GM12878 (cell line): ENCODE measurements at regions not wholly inside any gene's neighbourhood (a gene's known extent, or its start where the extent isn't known, plus 50 kb on each side); places are given as distances from the start of the nearest gene placed in this dataset.

Experiments
- BACH1 ChIP-seq: fragments of 450-650 bp; IDR thresholded peaks from 2 replicates; pipeline ENCODE4 v1.6.1; 2017; ENCODE audit warnings: mild to moderate bottlenecking, borderline replicate concordance
- HDAC6 ChIP-seq: fragments of 200-600 bp; sonication (generic); IDR thresholded peaks from one replicate; pipeline ENCODE4 v1.8.0; 2017; ENCODE audit warnings: antibody characterized with exemption; ENCODE audit not compliant: unreplicated experiment
- JUND ChIP-seq: IDR thresholded peaks from 2 replicates; pipeline ENCODE4 v1.6.1; 2012; ENCODE audit warnings: low read depth, mild to moderate bottlenecking, low read length, improper control_type of control experiment, moderate library complexity
- POLR2AphosphoS5 ChIP-seq: IDR thresholded peaks from 2 replicates; pipeline ENCODE4 v1.6.1; 2011; ENCODE audit warnings: mild to moderate bottlenecking, low read length, inconsistent platforms
- SRF ChIP-seq, 2 experiments: IDR thresholded peaks; 2 replicates each; pipeline ENCODE4 v1.6.1; 2011; ENCODE audit warnings: low read depth in 2 of 2, low read length in 2 of 2, mild to moderate bottlenecking in 1 of 2, moderate library complexity in 1 of 2
- TF ChIP-seq, protein P1 (sequence below): fragments of 450-650 bp; IDR thresholded peaks from 2 replicates; pipeline ENCODE4 v1.6.1; 2016; ENCODE audit warnings: mild to moderate bottlenecking
- TF ChIP-seq, protein P2 (sequence below): fragments of 450-650 bp; IDR thresholded peaks from 2 replicates; pipeline ENCODE4 v1.6.1; 2014; ENCODE audit warnings: mild to moderate bottlenecking
- TF ChIP-seq, protein P3 (sequence below): fragments of 450-650 bp; IDR thresholded peaks from 2 replicates; pipeline ENCODE4 v1.6.1; 2017; ENCODE audit warnings: mild to moderate bottlenecking, moderate library complexity
- TF ChIP-seq, protein P4 (sequence below), 3 experiments: IDR thresholded peaks in 2 of 3; conservative IDR thresholded peaks in 1 of 3; 2 replicates each; pipeline ENCODE4 v1.5.1; 2011; ENCODE audit warnings: low read depth in 3 of 3, low read length in 3 of 3, mild to moderate bottlenecking in 3 of 3, control low read depth in 2 of 3, moderate library complexity in 2 of 3, inconsistent platforms in 1 of 3, mixed read lengths in 1 of 3; ENCODE audit not compliant: control insufficient read depth in 2 of 3, insufficient read depth in 1 of 3; ENCODE audit errors: extremely low read depth in 1 of 3

DNA sequence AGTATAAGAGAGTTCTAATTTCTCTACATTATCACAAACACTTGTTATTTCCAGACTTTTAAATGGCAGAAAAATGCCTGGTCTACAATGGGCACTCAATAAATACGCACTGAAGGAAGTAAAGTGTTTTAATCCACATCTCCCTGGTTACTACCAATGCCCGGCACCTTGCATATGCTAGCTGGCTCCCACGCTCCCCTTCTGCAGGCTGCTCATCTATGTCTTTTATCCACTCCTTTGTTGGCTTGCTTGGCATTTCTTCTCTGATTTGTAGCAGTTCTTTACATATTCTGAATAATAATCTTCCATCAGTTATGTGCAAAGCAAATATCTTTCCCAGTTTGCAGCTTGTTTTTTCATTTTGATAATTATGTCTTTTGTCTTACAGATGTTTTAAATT lies 74.6 kb upstream of the PRR23E start:
- TF ChIP-seq, protein P1, sequence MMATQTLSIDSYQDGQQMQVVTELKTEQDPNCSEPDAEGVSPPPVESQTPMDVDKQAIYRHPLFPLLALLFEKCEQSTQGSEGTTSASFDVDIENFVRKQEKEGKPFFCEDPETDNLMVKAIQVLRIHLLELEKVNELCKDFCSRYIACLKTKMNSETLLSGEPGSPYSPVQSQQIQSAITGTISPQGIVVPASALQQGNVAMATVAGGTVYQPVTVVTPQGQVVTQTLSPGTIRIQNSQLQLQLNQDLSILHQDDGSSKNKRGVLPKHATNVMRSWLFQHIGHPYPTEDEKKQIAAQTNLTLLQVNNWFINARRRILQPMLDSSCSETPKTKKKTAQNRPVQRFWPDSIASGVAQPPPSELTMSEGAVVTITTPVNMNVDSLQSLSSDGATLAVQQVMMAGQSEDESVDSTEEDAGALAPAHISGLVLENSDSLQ, result no peak
- TF ChIP-seq, protein P2, sequence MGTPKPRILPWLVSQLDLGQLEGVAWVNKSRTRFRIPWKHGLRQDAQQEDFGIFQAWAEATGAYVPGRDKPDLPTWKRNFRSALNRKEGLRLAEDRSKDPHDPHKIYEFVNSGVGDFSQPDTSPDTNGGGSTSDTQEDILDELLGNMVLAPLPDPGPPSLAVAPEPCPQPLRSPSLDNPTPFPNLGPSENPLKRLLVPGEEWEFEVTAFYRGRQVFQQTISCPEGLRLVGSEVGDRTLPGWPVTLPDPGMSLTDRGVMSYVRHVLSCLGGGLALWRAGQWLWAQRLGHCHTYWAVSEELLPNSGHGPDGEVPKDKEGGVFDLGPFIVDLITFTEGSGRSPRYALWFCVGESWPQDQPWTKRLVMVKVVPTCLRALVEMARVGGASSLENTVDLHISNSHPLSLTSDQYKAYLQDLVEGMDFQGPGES, result no peak
- TF ChIP-seq, protein P3, sequence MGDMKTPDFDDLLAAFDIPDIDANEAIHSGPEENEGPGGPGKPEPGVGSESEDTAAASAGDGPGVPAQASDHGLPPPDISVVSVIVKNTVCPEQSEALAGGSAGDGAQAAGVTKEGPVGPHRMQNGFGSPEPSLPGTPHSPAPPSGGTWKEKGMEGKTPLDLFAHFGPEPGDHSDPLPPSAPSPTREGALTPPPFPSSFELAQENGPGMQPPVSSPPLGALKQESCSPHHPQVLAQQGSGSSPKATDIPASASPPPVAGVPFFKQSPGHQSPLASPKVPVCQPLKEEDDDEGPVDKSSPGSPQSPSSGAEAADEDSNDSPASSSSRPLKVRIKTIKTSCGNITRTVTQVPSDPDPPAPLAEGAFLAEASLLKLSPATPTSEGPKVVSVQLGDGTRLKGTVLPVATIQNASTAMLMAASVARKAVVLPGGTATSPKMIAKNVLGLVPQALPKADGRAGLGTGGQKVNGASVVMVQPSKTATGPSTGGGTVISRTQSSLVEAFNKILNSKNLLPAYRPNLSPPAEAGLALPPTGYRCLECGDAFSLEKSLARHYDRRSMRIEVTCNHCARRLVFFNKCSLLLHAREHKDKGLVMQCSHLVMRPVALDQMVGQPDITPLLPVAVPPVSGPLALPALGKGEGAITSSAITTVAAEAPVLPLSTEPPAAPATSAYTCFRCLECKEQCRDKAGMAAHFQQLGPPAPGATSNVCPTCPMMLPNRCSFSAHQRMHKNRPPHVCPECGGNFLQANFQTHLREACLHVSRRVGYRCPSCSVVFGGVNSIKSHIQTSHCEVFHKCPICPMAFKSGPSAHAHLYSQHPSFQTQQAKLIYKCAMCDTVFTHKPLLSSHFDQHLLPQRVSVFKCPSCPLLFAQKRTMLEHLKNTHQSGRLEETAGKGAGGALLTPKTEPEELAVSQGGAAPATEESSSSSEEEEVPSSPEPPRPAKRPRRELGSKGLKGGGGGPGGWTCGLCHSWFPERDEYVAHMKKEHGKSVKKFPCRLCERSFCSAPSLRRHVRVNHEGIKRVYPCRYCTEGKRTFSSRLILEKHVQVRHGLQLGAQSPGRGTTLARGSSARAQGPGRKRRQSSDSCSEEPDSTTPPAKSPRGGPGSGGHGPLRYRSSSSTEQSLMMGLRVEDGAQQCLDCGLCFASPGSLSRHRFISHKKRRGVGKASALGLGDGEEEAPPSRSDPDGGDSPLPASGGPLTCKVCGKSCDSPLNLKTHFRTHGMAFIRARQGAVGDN, result no peak
- TF ChIP-seq HDAC6 (no peak), POLR2AphosphoS5 (no peak), JUND (no peak), SRF (IDR thresholded peaks at IDR 0.05; ENCODE audit: low read depth in 2 of 2, low read length in 2 of 2) (no peak), BACH1 (no peak)
- TF ChIP-seq, protein P4, sequence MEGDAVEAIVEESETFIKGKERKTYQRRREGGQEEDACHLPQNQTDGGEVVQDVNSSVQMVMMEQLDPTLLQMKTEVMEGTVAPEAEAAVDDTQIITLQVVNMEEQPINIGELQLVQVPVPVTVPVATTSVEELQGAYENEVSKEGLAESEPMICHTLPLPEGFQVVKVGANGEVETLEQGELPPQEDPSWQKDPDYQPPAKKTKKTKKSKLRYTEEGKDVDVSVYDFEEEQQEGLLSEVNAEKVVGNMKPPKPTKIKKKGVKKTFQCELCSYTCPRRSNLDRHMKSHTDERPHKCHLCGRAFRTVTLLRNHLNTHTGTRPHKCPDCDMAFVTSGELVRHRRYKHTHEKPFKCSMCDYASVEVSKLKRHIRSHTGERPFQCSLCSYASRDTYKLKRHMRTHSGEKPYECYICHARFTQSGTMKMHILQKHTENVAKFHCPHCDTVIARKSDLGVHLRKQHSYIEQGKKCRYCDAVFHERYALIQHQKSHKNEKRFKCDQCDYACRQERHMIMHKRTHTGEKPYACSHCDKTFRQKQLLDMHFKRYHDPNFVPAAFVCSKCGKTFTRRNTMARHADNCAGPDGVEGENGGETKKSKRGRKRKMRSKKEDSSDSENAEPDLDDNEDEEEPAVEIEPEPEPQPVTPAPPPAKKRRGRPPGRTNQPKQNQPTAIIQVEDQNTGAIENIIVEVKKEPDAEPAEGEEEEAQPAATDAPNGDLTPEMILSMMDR (IDR thresholded peaks at IDR 0.05 in 2 of 3, conservative IDR thresholded peaks at IDR 0.05 in 1 of 3; ENCODE audit: control insufficient read depth in 2 of 3, extremely low read depth in 1 of 3, insufficient read depth in 1 of 3, low read depth in 3 of 3, low read length in 3 of 3), result no peak
